NCI-H69 (cell line): ENCODE measurements at regions not wholly inside any gene's neighbourhood (a gene's known extent, or its start where the extent isn't known, plus 50 kb on each side); places are given as distances from the start of the nearest gene placed in this dataset.
"Not testable (repeated sequence)": the region's sequence is repeated elsewhere in the genome, so short reads cannot be mapped to it uniquely, and the experiment has no call there.

Experiments used
- DNase-seq: peaks from one replicate; lab custom pipeline; 2025; lab: John Stamatoyannopoulos, UW

DNA sequence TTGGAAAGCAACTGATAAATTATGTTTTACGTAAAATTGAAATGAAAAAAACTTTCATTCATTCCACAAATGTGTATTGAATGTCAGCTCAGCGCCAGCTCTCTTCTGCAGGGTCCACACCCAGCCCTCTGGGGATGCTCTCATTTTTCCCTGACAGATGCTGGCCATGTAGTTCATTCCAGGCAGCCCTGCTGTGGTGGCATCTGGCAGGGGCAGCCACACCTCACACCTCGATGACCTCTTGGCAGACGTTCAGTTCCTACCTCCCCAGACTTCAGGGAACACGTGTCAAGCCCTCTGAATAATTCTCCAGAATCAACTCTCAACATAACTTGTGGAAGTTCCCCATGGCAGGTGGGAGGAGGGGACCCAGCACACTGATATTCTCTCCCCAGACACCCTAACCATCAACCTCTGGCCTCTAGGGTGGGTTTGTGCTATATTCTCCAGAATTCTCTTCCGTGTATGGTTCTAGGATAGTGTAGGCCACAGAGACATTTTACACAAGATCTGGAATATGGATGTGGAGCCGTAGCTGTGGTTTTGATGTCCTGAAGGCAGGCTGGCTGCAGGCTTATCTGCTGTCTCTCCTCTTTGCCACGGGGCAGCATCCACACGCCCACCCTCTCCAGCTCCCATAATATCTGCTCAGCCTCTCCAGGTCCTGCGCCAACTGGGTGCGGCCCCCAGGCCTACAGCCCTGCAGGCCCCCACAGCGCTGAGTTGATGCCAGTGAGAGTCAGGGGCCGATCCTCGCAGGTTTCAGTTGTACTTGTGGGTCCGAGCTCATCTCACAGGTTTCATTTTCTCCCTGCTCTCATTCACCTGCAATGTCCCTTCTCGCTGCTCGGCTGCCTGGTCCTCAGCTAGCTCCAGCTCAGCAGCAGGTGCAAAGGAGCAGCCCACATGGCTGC, 175.8 kb upstream of the ARID1B start:
- DNase-seq = peak; percentile 93

DNA sequence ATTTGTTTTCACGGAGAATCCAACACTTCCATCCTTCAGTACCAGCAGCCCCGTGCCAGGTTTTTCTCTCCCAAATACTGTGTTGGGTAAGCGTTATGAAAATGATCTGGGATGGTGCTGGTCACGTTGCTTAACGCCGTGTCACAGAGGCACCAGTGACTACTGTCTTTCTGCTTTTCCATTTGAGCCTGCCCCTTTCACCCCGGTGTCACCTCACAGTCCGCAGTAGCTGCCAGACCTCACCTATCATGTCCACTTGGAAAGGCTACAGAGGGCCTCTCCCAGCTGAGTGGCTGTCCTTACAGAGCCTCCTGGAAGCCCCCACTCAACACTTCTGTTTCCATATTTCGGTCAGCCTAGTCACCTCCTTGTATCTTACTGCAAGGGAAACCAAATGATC, 176.5 kb upstream of the ARID1B start:
- DNase-seq = no peak

DNA sequence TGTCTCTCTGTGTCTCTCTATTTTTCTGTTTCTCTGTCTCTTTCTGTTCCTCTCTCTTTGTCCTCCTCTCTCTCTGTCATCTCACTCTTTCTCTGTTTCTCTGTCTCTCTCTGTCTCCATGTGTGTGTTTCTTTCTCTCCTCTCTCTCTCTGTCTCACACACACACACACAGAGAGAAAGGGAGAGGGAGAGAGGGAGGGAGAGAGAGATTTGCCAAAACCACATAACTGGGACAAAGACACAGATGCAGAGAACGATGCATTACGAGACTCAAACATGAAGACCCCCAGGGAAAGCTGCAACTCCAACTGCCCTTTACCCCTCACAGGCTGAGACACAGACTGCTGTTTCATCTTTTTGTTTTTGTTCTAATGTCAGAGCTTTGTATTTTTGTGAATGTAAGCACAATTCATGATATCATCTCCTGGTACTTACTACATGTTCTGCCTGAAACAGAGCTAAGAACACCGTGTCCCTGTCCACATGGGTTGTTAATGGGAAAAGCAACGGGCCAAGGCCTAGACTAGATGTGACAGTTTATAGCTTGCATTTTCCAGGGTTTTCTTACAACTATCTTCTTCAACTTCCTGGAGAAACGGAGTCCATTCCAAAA, 177.1 kb upstream of the ARID1B start:
- no peak for DNase-seq

DNA sequence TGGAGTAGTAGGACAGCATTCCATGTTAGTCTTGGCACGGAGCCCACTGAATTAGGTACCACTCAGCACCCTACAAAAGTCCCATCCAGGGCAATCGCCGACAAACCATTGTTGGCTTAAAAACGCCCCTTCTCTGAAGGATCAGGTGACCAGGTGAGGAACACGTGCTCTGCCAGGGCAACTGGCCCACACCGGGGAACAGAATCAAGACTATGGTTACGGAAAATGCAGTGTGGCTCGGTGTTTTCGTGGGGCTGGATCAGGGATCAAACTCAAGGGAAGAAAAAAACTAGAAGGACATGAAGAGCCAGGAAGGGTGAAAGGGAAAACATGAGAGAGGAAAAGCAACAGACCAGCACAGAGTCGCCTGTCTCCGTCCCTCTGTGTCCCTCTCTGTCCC, 177.8 kb upstream of the ARID1B start:
- no peak for DNase-seq

DNA sequence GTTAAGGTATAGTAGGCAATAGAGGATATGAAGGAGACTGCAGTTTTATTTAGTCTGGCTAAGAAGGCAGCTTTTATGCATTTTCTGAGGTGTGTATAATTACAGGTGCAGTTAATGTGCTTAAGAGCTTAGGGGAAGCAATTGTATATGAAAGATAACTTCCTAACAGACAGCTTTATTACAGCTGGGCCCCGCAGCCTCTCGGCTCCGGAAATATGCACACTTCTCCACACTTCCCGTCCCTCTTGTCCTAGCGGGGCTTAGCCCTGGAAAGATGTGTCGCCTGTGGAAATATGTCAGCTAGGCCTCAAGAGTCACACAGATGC, 178.4 kb upstream of the ARID1B start:
- peak; percentile 97 for DNase-seq

DNA sequence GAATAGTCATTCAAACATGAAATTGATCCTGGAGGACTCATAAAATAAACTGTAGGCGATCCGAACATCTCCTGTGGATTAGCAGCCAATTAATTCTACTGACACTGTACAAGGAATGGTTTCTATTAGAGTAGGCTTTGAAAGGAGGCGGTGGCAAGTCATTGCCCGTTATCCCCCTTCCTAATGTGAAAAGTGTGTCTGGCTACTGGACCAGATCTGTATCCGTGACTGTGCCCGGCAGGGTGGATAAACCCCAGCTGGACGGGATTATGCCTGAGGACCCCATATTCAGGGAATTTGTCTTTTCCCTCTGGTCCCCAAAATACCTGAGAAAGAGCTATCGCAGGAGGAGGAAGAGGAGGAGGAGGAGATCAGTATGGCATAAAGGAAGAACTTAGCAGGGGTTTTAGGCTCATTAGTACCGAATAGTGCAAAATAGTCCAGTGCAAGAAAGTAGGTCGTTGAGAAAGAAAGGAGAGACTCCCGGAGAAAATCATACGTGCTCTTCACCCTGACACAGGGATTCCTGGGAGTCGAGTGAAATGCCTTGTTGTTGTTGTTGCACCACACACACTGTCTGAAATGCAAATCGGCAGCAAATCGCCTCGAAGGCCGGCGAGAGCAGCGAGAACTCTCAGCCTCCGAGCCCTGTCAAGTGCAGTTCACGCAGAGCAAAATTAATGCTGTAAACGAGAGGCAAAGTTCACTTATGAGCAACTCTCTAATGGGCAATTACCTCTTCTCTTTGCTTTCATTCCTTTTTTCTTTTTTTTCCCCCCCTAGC, 178.9 kb upstream of the ARID1B start:
- DNase-seq = peak; percentile 78

DNA sequence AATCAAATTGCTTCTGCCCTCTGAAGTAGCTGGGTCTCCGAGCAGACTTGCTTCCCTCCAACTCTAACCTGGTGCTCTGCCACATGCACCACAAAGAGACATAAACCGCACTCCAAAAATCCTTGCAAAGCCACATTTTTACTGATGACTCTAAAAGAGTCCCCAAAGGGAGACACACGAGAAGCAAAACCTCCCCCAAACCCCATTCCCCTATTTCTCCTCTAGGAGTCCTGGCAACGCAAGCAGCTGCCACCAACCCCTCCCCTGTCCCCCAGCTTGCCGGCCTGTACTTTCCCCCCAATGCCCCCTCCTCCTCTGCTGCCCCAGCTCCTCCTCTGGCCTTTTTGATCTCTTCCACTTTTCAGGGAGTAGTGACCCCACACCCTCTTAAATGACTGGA, 180.1 kb upstream of the ARID1B start:
- DNase-seq = no peak

DNA sequence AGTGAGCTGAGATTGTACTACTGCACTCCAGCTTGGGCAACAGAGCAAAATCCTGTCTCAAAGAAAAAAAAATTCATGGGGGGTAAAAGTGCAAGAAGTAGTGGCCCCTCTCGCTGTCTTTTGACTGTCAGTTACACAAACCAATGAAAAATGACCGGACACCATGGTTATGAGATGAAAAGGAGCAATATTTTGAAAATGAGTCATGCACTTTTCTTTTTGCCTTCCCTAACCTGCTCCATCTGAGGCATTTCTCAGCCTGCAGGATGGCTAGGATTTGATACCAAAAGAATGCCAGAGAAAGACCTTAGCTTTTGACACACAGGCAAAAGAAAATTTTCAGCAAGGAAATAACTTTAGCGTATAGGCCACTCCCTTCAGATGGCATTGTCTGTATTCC, 181.7 kb upstream of the ARID1B start:
- no peak for DNase-seq

DNA sequence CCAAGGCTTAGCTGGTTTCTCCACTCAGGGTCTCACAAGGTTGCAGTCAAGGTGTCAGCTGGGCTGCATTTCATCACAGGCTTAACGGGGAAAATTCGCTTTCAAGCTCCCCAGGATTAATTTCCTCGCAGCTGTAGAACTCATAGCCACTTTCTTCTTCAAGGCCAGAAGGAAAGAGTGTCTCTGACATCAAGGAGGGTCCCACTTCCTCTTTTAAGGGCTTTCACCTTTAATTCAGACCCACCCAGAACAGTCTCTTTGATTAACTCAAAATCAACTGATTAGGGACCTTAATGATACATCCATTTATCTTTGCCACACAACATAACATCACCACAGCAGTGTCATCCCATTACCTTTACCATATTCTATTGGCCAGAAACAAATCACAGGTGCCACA, 183.3 kb upstream of the ARID1B start:
- DNase-seq = no peak

DNA sequence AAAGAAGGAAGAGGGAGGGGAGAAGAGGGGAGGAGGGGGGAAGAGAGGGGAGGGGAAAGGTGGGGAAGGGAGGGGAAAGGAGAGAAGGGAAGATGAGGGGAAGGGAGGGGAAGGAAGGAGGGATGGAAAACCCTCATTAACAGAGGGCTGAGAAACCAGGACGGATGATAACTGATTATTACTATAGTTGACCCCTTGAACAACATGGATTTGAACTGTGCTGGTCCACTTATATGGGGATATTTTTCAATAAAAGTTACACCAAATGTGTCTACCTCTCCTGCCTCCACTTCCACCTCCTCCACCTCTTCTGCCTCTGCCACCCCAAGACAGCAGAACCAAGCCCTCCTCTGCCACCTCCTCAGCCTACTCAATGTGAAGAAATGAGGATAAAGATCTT, 184.1 kb upstream of the ARID1B start:
- DNase-seq = no peak

DNA sequence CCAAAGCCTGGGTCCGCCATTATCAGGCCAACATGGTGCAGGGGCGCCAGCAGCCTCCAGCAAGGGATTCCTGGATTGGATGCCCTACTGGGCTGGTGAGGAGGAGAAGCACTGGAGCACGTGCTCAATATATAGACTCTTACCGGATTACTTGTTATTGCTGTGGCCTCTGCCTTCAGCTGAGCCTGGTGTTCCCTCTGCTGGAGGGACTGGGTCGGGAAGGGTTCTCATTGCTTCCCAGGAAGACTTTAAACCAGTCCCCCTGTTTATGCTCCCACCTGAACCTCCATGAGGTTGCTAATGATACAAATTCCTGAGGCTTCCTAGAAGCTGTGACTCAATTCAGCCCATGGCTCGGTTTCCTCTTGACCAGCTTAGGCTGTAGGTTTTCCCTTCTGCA, 186.7 kb upstream of the ARID1B start:
- no peak for DNase-seq

DNA sequence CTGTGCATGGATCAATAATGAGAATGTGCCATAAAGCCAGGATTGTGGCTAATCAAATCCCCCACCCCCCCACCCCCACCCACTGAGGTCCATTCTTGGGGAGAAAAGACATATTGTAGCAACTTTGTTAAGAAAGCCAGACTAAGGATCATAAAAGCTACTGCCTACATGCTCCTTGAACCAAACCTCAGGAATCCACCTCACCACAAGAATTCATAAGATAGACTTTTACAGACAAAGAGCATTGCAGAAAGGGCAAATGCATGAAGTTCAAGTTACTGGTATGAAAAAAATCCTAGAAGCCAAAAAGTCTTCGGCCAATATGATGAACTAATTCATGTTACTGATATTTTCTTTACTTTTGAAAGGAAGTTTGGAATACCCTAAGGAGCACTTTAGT, 187.9 kb upstream of the ARID1B start:
- DNase-seq = no peak

DNA sequence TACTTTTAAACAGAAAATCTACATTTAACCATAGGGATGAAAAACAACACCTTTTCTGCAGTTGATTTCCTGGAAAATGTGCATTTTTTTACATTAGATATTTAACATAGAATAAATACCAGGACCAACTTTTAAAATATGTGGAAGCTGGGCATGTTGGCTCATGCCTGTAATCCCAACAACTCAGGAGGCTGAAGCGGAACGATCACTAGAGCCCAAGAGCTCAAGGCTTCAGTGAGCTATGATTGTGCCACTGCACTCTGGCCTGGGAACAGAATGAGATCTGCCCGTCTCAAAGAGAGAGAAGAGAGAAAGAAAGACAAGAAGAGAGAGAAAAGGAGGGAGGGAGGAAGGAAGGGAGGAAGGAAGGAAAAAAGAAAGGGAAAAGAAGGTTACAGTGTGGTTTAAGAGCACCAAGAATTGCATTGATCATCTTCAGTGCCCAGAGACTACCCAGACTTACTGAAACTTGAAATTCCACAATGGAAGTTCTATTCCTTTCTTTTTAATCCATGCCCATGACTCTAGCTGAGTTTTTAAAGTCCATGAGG, 189.4 kb upstream of the ARID1B start:
- DNase-seq = no peak

DNA sequence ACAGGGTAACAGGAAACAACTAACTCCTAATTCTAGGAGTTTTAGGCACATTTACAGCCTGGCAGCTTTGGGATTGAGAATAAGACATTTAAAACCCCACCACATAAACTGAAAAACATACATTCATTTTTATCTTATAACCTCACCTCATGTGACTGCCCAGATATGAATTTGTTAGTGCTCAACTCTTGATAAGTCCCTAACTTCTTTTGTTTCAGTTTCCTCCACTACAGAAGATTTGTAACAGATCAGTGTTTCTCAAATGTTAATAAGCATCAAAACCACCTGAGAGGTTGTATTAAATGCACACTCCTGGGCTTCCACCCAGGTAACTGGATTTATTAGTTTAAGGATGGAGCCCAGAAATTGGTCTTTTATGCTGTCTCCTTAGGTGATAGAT, 190.1 kb upstream of the ARID1B start:
- DNase-seq = no peak

DNA sequence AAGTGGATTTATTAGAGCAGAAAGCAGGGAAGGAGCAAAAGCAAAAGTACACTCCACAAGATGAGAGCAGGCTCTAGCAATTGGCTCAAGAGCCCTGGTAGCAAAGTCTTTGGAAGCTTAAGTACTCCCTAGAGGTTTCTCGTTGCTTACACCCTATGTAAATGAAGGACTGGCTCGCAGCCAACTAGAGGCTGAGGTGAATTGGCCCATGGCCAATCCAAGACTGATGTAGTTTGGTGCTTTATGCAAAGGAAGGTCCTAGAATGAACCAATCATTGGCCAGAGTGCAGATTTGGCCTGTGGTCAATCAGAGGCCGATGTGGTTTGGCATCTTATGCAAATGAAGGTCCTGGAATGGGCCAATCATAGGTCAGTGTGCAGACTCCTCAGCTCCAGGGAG, 191.3 kb upstream of the ARID1B start:
- peak; percentile 93 for DNase-seq

DNA sequence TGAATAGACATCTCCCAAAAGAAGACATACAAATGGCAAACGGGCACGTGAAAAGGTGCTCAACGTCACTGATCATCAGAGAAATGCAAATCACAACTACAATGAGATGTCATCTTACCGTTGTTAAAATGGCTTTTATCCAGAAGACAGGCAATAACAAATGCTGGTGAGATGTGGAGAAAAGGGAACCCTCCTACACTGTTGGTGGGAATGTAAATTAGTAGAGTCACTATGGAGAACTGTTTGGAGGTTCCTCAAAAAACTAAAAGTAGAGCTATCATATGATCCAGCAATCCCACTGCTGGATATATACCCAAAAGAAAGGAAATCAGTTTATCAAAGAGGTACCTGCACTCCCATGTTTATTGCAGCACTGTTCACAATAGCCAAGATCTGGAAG, 193.1 kb upstream of the ARID1B start:
- not testable (repeated sequence) for DNase-seq

DNA sequence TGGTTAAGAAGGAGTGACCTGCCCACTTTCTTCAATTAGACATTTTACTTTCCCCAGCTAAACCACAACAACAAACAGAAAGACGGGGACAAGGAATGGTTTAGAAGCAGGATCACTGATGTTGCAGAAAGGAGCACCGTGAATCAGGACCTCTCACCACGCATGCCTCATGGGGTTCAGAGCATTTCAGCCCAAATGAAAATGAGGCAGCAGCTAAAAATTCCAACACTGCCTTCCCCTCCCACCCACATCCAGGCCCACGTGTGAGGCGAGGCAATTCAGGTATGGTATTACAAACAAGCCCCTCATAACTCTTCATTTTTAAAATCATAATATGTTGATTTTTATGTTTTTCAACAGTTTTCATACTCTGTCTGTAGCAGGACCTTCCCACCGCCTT, 194.1 kb upstream of the ARID1B start:
- no peak for DNase-seq

DNA sequence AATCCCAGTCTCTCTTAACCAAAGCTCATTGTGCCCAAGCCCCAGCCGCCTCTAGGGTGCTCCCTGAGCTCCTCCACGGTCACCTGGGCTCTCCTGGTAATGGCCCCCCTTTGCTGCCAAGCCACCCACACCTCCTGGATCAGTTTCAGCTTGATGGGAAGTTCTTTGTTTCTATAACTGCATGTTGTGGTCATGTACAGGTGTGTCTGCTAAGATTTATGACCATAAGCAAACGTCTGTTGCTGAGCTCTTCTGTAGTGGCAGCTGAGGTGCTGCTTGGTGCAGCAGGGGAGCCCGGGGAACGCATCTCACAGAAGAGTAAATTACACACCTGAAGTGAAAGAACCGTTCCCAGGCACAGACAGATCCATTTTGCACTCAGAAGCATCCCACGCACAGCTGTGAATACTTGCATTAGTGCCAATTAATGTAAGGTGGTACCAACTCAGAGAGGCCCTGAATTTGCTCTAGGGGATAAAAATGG, 194.6 kb upstream of the ARID1B start:
- DNase-seq = peak; percentile 99

DNA sequence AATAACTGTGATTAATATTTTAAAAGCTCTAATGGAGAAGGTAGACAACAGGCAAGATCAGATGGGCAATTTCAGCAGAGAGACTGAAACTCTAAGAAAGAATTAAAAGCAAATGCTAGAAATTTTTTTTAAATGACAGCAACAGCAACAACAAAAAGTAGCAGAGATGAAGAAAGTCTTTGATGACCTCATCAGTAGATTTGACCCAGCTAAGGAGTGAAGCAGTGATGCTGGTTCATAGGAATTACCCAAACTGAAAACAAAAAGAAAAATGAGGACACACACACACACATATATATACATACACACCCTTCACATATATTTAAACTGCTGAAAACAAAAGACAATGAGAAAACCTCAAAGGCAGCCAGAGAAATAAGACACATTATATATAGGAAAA, 197.6 kb upstream of the ARID1B start:
- DNase-seq = no peak

DNA sequence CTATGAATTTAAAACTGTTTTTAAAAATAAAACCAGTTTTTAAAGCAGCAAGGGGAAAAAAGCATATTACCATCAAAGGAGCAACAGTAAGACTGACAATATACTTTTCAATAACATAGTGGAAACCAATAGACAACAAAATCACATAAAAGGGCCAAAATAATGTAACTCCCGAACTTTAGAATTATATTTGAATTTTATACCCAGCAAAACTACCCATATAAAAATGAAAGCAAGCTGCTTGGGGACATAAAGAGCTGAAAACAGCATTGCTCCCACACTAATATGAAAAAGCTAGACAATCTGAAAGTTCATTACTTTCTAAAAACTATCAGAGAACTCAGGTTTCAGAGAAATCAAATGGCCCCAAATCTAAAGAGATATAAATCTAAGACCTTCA, 199.4 kb upstream of the ARID1B start:
- DNase-seq = no peak

DNA sequence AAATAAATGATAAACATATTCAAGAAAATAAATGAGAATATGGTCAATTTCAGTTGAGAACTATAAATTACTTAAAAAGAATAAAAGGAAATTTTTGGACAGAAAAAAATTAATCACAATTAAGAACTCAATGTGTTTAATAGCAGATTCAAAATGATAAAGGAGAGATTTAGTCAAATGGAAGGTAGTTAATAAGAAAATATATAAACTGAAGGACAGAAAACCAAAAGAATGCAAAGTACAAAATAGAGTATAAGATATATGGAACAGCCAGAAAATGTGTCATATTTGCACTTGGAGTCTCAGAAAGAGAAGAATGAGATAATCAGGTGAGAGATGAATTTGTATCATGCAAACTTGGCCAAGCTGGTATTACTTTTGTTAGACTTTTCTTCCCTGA, 201.8 kb upstream of the ARID1B start:
- no peak for DNase-seq

DNA sequence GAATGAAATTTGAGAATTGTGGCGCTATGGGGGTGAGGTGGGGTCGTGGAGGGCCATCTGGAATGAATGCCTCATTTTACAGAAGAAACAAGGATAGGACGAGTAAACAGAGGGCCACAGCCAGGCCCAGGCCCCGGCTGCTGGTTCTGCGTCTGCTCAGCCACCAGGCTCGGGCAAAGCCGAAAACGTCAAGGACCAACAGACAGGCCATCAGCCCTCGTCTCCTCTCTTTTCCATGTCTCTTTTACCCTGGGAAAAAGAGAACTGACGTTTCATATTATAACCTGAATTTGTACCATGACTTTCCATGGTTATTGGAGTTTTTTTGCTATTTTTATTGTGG, 212.4 kb upstream of the ARID1B start:
- no peak for DNase-seq
